Stimulated activated CD4-positive, alpha-beta T cell treated with anti-CD3 and anti-CD28 coated beads, Interleukin-1b, Interleukin-23, amount 100 ng/mL, for 24 hours (primary cell): ENCODE measurements at regions not wholly inside any gene's neighbourhood (a gene's known extent, or its start where the extent isn't known, plus 50 kb on each side); places are given as distances from the start of the nearest gene placed in this dataset.

Experiments
- DNase-seq, 4 experiments: peaks; one replicate each; pipeline ENCODE4 v3.0.0-alpha.2; 2020; ENCODE audit warnings: low read depth in 4 of 4, low spot score in 1 of 4

DNA sequence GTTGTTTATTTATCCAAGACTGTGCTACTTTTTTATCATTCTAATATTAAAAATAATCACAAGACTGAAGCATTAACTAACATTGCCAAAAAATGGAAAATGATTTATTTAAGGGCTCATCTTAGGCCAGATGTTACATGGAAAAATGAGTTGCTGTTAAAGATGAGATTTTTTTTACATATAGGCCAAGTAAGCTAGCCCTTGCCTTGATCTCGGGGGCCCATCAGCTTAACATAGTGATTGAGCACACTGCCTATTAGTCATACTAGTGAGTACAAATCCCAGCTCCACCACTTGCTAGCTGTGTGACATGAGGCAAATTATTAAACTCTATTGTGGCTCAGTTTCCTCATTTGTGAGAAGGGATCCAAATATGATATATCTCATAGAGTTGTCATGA lies 275.9 kb upstream of the SNX7 start:
- no peak for DNase-seq

- no peak for DNase-seq
Measured at GRCh38 chr1:98384461-98385141, 276.9 kb upstream of the SNX7 start.

DNA sequence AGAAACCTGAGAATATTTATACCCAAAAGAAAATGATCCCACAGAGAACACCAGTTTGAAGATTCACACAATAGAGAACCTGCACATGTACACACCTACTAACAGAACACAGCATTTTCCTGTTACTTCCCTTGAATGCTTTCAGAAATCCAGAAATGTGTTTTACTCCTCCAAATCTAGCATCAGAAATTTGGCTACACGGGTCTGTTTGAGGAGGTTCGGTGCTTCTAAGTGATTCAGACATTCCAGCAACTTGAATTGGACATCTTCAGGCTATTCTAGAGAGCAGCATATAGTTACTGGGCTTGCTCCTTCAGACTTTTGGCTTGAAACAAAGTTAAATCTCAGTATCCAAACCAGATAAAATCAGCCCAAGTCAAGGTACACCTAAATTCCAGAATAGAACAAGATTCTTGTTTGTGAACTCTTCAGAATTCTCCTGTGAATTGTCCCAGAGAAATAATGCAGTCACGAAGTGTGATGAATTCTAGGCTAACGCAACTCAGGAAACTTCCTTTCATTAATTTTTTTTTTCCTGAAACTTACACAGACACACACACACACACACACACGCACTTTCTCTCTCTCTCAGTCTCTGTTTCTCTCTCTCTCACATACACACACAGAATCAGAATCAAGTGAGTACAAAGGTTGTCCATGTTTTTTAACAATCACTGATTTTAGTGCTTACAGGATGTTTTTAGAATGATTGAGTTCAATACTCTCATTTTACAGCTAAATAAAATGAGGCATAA lies 278.4 kb upstream of the SNX7 start:
- no peak for DNase-seq

DNA sequence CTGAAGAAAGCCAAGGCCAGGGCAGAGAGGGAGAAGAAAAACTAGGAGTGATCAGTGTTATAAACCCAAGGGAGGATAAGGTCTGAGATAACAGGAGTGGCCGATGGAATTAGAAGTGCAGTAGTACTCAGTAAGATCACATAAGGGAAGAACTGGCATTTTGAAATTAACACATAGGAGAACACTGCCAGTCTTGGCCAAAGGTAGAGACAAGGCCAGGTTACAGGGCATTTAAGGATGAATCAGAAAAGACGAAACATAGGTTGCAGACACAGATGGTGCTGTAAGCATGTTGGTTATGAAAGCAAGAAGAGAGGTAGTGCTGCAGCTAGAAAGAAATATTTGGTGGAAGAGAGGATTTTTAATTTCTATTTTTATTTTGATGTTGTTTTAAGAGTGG lies 278.9 kb upstream of the SNX7 start:
- DNase-seq: no peak

GRCh38 chr1:98374098-98374497 lies 287.4 kb upstream of the SNX7 start:
- no peak for DNase-seq

- no peak for DNase-seq
Measured at GRCh38 chr1:98373056-98373455, 288.5 kb upstream of the SNX7 start.

DNA sequence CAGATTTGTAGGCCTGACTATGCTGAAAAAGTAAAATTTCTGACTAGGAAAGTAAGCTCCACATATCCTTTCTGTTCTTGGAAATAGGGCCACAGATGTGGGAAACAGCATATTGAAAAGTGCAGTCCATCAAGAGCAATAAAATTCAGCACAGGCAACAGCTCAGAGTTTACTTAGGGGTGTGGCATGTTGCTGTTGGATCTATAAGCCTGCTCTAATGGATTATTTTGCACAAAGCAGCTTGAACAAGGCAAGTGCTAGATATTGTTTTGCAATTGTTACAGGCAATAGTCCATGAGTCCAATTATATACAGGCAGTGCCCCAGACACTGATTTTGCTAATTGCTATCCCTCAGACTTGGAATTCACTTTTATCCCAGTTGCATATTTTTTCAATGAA lies 289.8 kb upstream of the SNX7 start:
- no peak for DNase-seq

- DNase-seq: no peak
Measured at GRCh38 chr1:98369463-98369862, 292.1 kb upstream of the SNX7 start.

DNA sequence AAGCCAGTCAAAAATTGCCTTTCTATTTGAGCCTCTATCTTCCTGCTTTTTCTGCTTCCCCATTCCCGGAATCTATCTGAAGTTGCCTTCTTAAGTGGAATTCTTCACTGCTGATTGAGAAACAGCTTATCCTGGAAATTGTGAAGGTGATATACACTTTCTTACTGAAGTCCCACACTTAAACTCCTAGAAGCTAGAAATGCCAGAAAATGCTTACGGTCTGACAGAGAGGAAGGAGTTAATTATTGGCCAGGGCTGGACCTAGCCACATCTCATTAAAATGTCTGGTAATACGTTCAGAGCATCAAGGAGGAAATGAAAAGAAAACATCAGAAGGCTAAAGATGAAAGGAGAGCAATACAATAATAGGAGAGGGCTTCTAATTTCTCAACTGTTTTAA lies 292.5 kb upstream of the SNX7 start:
- no peak for DNase-seq

DNA sequence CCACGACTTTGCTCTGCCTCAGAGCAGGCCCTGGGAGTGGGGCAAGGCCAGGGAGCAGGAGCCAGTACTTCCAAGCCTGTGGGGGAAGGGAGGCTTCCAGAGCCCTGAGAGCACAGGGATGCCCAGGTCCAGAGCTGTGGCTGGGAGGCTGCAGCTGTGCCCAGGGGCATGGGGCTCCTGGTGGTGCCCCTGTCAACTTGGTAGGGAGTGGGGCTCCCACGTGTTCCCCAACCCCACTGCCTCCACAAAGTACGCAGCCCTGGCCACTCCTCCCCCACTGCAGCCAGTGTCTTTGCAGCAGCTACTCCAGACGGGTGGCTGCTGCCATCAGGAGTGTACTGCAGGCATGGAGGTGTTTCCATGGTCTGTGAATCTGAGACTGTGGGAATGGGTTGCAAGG lies 294.1 kb upstream of the SNX7 start:
- no peak for DNase-seq

GRCh38 chr1:98366343-98366742 lies 295.2 kb upstream of the SNX7 start:
- no peak for DNase-seq

DNA sequence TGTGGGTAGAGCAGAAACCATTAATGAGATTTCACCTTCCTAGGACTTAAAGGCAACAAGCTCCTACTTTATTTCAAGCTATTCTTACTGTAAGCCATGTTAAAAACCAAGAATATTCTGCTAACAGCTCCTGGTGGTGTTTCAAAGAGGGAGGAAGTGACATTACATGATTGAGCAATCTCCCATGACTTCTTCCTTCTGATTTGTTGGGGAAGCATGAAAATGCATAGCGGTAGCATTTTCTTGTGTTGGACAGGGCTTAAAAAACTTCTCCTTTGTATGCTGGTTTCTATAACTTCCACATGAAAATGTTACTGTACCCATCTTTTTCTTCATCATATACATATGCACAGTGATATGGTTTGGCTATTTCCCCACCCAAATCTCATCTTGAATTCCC lies 297.0 kb upstream of the SNX7 start:
- no peak for DNase-seq

DNA sequence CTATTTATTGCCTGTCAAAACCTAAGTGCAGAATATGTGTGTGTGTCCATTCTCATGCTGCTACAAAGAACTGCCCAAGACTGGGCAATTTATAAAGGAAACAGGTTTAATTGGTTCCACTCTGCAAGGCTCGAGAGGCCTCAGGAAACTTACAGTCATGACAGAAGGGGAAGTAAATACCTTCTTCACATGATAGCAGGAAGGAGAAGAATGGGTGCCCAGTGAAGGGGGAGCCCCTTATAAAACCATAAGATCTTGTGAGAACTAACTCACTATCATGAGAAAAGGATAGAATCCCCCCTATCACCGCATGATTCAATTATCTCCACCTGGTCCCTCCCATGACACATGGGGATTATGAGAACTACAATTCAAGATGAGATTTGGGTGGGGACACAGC lies 300.7 kb upstream of the SNX7 start:
- no peak for DNase-seq

- no peak for DNase-seq
Measured at GRCh38 chr1:98355656-98356383, 305.7 kb upstream of the SNX7 start.

- no peak for DNase-seq
Measured at GRCh38 chr1:98352378-98352777, 309.1 kb upstream of the SNX7 start.

DNA sequence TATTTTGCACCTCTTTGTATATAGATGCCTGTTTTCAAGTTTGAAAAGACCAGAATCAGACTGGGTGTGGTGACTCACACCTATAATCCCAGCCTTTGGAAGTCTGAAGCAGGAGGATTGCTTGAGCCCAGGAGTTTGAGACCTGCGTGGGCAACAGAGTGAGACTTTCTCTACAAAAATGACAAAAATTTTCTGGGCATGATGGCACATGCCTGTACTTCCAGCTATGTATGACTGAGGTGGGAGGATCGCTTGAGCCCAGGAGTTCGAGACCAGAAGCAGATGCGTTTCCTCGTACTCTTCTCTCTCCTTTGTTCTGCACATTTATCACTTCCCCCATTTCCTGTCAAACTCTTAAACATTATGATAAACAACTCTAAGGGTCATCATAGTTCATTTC lies 310.0 kb upstream of the SNX7 start:
- DNase-seq: no peak

GRCh38 chr1:98345417-98345816 lies 316.1 kb upstream of the SNX7 start:
- no peak for DNase-seq

DNA sequence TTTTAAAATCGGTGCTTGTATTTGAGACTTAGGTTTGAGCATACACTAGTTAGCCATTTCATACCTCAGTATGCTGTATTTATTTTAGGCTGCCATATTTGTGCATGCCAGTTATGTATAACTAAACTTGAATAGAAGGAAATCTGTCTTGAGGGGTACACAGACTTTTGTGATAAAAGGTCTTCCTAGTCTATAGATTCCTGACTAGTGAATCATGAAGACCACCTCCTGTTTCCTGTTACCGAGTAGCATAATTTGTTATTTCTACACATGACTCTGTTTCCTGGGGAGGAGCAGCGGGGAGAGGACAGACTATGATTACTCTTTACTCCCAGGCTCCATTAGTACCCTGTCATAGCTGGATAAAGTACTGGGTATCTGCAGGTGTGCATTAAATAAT lies 316.8 kb upstream of the SNX7 start:
- no peak for DNase-seq

DNA sequence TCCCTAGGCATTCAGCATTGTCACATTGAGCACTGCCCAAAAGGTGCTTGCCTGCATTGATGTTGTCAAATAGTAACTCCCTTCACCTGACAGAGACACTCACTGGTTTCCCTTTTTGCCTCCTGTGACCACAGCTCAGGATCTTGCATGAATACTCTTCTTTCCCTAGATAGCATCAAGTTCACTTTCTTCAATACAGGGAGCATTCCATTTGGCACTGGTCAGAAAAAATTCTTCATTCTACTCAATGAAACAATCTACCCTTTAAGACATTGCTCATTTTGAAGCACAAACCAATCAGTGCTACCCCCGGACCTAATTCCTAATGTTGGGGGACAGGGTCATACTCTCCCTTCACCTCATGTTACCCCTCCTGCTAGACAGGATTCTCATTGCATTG lies 319.0 kb upstream of the SNX7 start:
- no peak for DNase-seq

DNA sequence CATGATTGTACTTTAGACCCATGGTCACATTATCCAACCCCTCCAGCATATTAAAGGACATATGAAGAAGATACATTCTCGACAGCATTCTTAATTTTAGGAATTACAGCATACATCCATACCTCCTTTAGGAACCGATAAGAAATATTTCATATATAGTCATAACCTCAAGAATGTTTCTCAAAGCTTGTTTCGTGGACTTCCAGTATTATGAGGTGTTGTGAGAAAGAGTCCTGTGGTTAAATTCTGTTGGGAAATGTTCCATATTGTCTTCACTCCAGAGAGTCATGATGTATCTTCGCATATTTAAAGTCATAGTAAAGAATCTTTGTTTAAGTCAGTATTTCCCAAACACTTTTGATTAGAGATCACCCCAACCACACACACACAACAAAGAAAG lies 321.0 kb upstream of the SNX7 start:
- DNase-seq: no peak

GRCh38 chr1:98336472-98337083 lies 324.9 kb upstream of the SNX7 start:
- DNase-seq: no peak

DNA sequence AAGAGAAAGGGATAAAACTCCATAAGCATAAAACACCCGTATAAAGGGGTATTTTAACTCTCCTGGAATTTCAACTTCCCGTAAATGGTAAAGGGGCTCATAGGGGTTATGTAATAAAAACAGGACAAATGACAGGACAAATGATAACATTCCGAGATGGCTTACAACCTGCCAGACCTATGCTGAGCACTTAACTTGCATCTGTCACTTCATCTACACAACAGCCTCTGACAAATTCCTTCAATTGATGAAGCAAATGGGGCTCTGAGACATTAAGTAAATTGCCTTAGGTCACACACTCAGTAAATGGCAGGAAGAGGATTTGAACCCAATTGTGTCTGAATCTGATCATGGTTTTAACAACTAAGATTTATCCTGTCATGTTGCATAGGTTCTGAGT lies 327.6 kb upstream of the SNX7 start:
- DNase-seq: no peak
